Hepatocyte (in vitro differentiated cells): ENCODE measurements at regions not wholly inside any gene's neighbourhood (a gene's known extent, or its start where the extent isn't known, plus 50 kb on each side); places are given as distances from the start of the nearest gene placed in this dataset.

Source experiments
- DNase-seq: peaks from one replicate; pipeline ENCODE4 v3.0.0-alpha.2; 2016; ENCODE audit warnings: low spot score
- H2AFZ ChIP-seq: fragments of 200-600 bp; sonication (generic); 2 replicates; pipeline ENCODE4 v1.6.0; 2016; ENCODE audit warnings: antibody characterized with exemption, mild to moderate bottlenecking
- H3K27ac ChIP-seq: fragments of 200-600 bp; sonication (generic); 2 replicates; pipeline ENCODE4 v1.5.1; 2016; ENCODE audit warnings: mild to moderate bottlenecking
- H3K27me3 ChIP-seq: fragments of 200-600 bp; sonication (generic); 2 replicates; pipeline ENCODE4 v1.6.1; 2016
- H3K36me3 ChIP-seq: fragments of 200-600 bp; sonication (generic); replicated peaks from 2 replicates; pipeline ENCODE4 v1.5.1; 2016; ENCODE audit warnings: low read depth; ENCODE audit not compliant: insufficient read depth
- H3K4me1 ChIP-seq: fragments of 200-600 bp; sonication (generic); 2 replicates; pipeline ENCODE4 v1.5.1; 2016; ENCODE audit warnings: mild to moderate bottlenecking, moderate library complexity; ENCODE audit not compliant: insufficient read depth
- H3K4me2 ChIP-seq: fragments of 200-600 bp; sonication (generic); 2 replicates; pipeline ENCODE4 v1.6.0; 2016
- H3K4me3 ChIP-seq: fragments of 200-600 bp; sonication (generic); 2 replicates; pipeline ENCODE4 v1.5.1; 2016; ENCODE audit warnings: mild to moderate bottlenecking
- H3K79me2 ChIP-seq: fragments of 200-600 bp; sonication (generic); 2 replicates; pipeline ENCODE4 v1.6.0; 2017; ENCODE audit warnings: mild to moderate bottlenecking
- H3K9me2 ChIP-seq: fragments of 200-600 bp; sonication (generic); replicated peaks from 2 replicates; pipeline ENCODE4 v1.6.0; 2017; ENCODE audit warnings: mild to moderate bottlenecking; ENCODE audit not compliant: insufficient read depth
- H3K9me3 ChIP-seq: fragments of 200-600 bp; sonication (generic); 2 replicates; pipeline ENCODE4 v1.5.1; 2016; ENCODE audit warnings: low read depth, mild to moderate bottlenecking
- H4K20me1 ChIP-seq: fragments of 200-600 bp; sonication (generic); 2 replicates; pipeline ENCODE4 v1.6.0; 2016; ENCODE audit warnings: mild to moderate bottlenecking; ENCODE audit not compliant: insufficient read depth, poor library complexity, severe bottlenecking
- EZH2 ChIP-seq: fragments of 200-600 bp; sonication (generic); IDR thresholded peaks from 2 replicates; pipeline ENCODE4 v1.6.1; 2016; ENCODE audit warnings: antibody characterized with exemption, mild to moderate bottlenecking, borderline replicate concordance
- EZH2phosphoT487 ChIP-seq: fragments of 200-600 bp; sonication (generic); IDR thresholded peaks from one replicate; pipeline ENCODE4 v1.6.1; 2018; ENCODE audit warnings: antibody characterized with exemption, mild to moderate bottlenecking, low read depth, moderate library complexity; ENCODE audit not compliant: unreplicated experiment, severe bottlenecking
- WGBS: methylation state at CpG from one replicate; pipeline ENCODE4 v1.1.6; 2016; ENCODE audit warnings: low lambda C conversion rate; ENCODE audit errors: missing lambda C conversion rate; 5-methylcytosine and 5-hydroxymethylcytosine counted together
- TF ChIP-seq, protein P1 (sequence below): fragments of 200-600 bp; sonication (generic); IDR thresholded peaks from 2 replicates; pipeline ENCODE4 v1.5.1; 2016; ENCODE audit warnings: antibody characterized with exemption, mild to moderate bottlenecking; ENCODE audit not compliant: poor library complexity

DNA sequence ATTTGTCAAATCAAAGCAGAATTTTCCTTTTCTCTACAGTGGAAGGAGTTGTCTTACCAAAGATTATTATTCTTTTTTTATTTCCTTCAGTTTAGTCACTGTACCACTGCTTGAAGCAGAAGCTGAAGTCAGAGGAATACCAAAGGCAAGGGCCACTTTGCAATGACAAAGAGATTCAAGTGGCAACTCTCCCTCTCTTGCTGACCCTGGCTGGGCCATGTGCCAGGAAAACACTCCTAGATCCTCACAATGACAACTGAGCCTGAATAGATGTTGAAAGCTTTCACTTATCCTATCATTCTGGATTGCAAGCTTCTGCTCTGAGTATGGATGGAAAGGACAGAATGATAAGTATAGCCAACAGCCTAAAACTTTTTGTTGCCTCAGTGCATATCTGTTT, 618.3 kb downstream of the NR2F1-AS1 start:
- Histone ChIP-seq H3K79me2 (no peaks in the 10 kb centered on the region), H3K4me1 (no peaks in the 10 kb centered on the region), H3K27me3 (no peaks in the 10 kb centered on the region), H4K20me1 (no peaks in the 10 kb centered on the region), H3K9me2 (no peaks in the 10 kb centered on the region), H3K9me3 (no peaks in the 10 kb centered on the region), H3K36me3 (no peaks in the 10 kb centered on the region), H3K4me2 (no peak overlapping the region), H3K27ac (no peak overlapping the region), H2AFZ (no peak overlapping the region), H3K4me3 (no peak overlapping the region)
- no peak for TF ChIP-seq EZH2phosphoT487
- TF ChIP-seq EZH2: no peak
- TF ChIP-seq, protein P1, sequence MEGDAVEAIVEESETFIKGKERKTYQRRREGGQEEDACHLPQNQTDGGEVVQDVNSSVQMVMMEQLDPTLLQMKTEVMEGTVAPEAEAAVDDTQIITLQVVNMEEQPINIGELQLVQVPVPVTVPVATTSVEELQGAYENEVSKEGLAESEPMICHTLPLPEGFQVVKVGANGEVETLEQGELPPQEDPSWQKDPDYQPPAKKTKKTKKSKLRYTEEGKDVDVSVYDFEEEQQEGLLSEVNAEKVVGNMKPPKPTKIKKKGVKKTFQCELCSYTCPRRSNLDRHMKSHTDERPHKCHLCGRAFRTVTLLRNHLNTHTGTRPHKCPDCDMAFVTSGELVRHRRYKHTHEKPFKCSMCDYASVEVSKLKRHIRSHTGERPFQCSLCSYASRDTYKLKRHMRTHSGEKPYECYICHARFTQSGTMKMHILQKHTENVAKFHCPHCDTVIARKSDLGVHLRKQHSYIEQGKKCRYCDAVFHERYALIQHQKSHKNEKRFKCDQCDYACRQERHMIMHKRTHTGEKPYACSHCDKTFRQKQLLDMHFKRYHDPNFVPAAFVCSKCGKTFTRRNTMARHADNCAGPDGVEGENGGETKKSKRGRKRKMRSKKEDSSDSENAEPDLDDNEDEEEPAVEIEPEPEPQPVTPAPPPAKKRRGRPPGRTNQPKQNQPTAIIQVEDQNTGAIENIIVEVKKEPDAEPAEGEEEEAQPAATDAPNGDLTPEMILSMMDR: no peak
- no peak for DNase-seq

DNA sequence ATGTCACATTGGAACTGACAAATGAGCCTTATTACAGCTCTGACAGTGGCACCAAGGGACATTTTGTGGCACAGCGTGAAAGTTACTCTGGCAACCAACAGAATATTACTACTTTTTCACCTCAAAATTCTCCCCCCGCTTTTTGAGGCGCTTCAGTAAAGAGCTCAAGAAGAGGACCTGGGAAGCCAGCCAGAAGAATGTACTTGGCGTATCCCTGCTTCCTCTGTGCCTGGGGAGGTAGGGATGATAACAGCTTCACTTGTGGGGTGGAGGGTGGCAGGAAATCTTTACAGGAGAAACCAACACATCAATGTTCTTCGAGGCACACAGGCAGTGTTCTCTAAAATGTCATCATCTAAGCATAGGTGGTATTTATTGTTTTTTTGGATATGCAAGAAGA, 624.1 kb downstream of the NR2F1-AS1 start:
- H3K9me3 ChIP-seq: no peaks in the 10 kb centered on the region
- no peak overlapping the region for H2AFZ ChIP-seq
- DNase-seq: no peak
- no peaks in the 10 kb centered on the region for H3K4me1 ChIP-seq
- no peaks in the 10 kb centered on the region for H3K36me3 ChIP-seq
- H3K27ac ChIP-seq: no peak overlapping the region
- H3K4me3 ChIP-seq: no peak overlapping the region
- H4K20me1 ChIP-seq: no peaks in the 10 kb centered on the region
- no peak overlapping the region for H3K4me2 ChIP-seq
- H3K79me2 ChIP-seq: no peaks in the 10 kb centered on the region
- WGBS: 90% methylated on average over 5 of the region's 5 CpGs
- TF ChIP-seq, protein P1: no peak
- no peak for TF ChIP-seq EZH2phosphoT487
- no peaks in the 10 kb centered on the region for H3K9me2 ChIP-seq
- H3K27me3 ChIP-seq: no peaks in the 10 kb centered on the region

DNA sequence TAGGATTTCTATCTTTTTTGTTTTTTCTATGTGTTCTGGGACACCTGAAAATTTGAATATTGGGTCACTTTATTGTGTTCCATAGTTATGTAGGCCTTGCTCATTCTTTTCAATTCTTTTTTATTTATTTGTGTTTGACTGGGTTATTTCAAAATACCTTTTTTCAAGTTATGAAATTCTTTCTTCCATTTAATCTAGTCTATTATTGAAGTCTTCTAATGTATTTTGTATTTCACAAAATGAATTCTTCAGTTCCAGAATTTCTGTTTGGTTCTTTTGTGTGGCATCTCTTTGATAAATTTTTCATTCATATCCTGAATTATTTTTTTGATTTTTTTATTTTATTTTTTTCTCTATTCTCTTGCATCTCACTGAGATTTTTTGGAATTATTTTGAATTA, 628.8 kb downstream of the NR2F1-AS1 start:
- no peak overlapping the region for H2AFZ ChIP-seq

DNA sequence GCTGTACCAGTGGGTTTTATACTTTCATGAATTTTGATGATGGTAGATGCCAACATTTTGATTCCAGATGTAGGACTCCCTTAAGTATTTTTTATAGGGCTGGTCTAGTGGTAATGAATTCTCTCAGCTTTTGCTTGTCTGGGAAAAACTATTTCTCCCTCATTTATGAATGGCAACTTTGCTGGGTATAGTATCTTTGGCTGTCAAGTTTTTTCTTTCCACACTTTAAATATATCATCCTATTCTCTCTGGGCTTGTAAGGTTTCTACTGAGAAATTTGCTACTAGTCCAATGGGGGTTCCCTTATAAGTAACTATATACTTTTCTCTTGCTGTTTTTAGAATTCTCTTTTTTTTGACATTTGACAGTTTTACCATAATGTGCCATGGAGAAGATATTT, 629.3 kb downstream of the NR2F1-AS1 start:
- Histone ChIP-seq H3K9me3 (peaks cover 6% of the 10 kb centered on the region), H2AFZ (no peak overlapping the region), H3K4me3 (no peak overlapping the region), H3K4me2 (no peak overlapping the region), H3K36me3 (no peaks in the 10 kb centered on the region), H3K79me2 (no peaks in the 10 kb centered on the region), H3K27ac (no peak overlapping the region), H3K4me1 (no peaks in the 10 kb centered on the region), H4K20me1 (no peaks in the 10 kb centered on the region), H3K27me3 (no peaks in the 10 kb centered on the region), H3K9me2 (no peaks in the 10 kb centered on the region)
- TF ChIP-seq EZH2: no peak
- TF ChIP-seq, protein P1: no peak
- TF ChIP-seq EZH2phosphoT487: no peak
- DNase-seq: no peak

More for the DNA sequence above, 628.8 kb downstream of the NR2F1-AS1 start:
- Histone ChIP-seq H3K4me3 (no peak overlapping the region), H3K4me1 (no peaks in the 10 kb centered on the region), H3K9me3 (peaks cover 6% of the 10 kb centered on the region), H3K27me3 (no peaks in the 10 kb centered on the region), H3K79me2 (no peaks in the 10 kb centered on the region), H4K20me1 (no peaks in the 10 kb centered on the region), H3K27ac (no peak overlapping the region), H3K36me3 (no peaks in the 10 kb centered on the region), H3K4me2 (no peak overlapping the region), H3K9me2 (no peaks in the 10 kb centered on the region)
- no peak for TF ChIP-seq EZH2
- TF ChIP-seq, protein P1: no peak
- TF ChIP-seq EZH2phosphoT487: no peak
- DNase-seq: no peak
